HG02571 (cell line): ENCODE measurements at regions not wholly inside any gene's neighbourhood (a gene's known extent, or its start where the extent isn't known, plus 50 kb on each side); places are given as distances from the start of the nearest gene placed in this dataset.

Source experiments
- ATAC-seq: cut with Tn5 transposase; IDR thresholded peaks from one replicate; pipeline ENCODE4 v1.9.1; 2021; ENCODE audit warnings: mild to moderate bottlenecking, moderate library complexity; ENCODE audit not compliant: unreplicated experiment

GRCh38 chr14:59091976-59092375 is 96.5 kb upstream of the DAAM1 start:
- no peak for ATAC-seq

- ATAC-seq: no peak
These were observed 94.6 kb upstream of the DAAM1 start for GRCh38 chr14:59093902-59094301.

- no peak for ATAC-seq
These were observed 92.2 kb upstream of the DAAM1 start for GRCh38 chr14:59096303-59096702.

- ATAC-seq: no peak
These were observed 90.8 kb upstream of the DAAM1 start for GRCh38 chr14:59097681-59098080.

- no peak for ATAC-seq
These were observed 90.1 kb upstream of the DAAM1 start for GRCh38 chr14:59098377-59098776.

GRCh38 chr14:59100205-59100604 is 88.3 kb upstream of the DAAM1 start:
- no peak for ATAC-seq

GRCh38 chr14:59101476-59101875 is 87.0 kb upstream of the DAAM1 start:
- ATAC-seq: no peak

- no peak for ATAC-seq
These were observed 85.1 kb upstream of the DAAM1 start for GRCh38 chr14:59103396-59103795.

- ATAC-seq: no peak
These were observed 80.6 kb upstream of the DAAM1 start for GRCh38 chr14:59107819-59108218.

- no peak for ATAC-seq
These were observed 71.5 kb upstream of the DAAM1 start for GRCh38 chr14:59116984-59117415.

GRCh38 chr14:59117754-59118528 is 70.5 kb upstream of the DAAM1 start:
- ATAC-seq: no peak

GRCh38 chr14:59120921-59121320 is 67.5 kb upstream of the DAAM1 start:
- no peak for ATAC-seq

GRCh38 chr14:59123531-59123930 is 64.9 kb upstream of the DAAM1 start:
- ATAC-seq: no peak

- no peak for ATAC-seq
These were observed 64.5 kb upstream of the DAAM1 start for GRCh38 chr14:59123975-59124374.

- ATAC-seq: no peak
These were observed 63.3 kb upstream of the DAAM1 start for GRCh38 chr14:59125156-59125555.

- no peak for ATAC-seq
These were observed 61.6 kb upstream of the DAAM1 start for GRCh38 chr14:59126714-59127436.

- ATAC-seq: no peak
These were observed 61.1 kb upstream of the DAAM1 start for GRCh38 chr14:59127437-59127732.

GRCh38 chr14:59130462-59130861 is 58.0 kb upstream of the DAAM1 start:
- no peak for ATAC-seq

- no peak for ATAC-seq
These were observed 56.3 kb upstream of the DAAM1 start for GRCh38 chr14:59131938-59132795.

- ATAC-seq: no peak
These were observed 55.5 kb upstream of the DAAM1 start for GRCh38 chr14:59132796-59133494.

GRCh38 chr14:59133709-59134108 is 54.8 kb upstream of the DAAM1 start:
- no peak for ATAC-seq
